IMR-90 (cell line): ENCODE measurements at regions not wholly inside any gene's neighbourhood (a gene's known extent, or its start where the extent isn't known, plus 50 kb on each side); places are given as distances from the start of the nearest gene placed in this dataset.

Experiments used
- ATAC-seq: fragments of 200-7000 bp; cut with Tn5 transposase; 2 replicates; pipeline ENCODE4 v1.9.1; 2020; ENCODE audit warnings: low read depth, mild to moderate bottlenecking, moderate library complexity
- BruUV-seq: library from RNA; stranded (reverse); fragments of 400-500 nt; replicated peaks from 2 replicates; lab custom pipeline; 2021; lab: Mats Ljungman, UMichigan
- CTCF ChIA-PET: fragments of 300-600 bp; formaldehyde crosslinking; extraction: SDS; loops from one replicate; lab custom pipeline; 2021; ENCODE audit warnings: antibody characterized with exemption; lab: Yijun Ruan, JAX
- POLR2A ChIA-PET: fragments of 300-600 bp; sonication (Branson Sonifier 250); formaldehyde crosslinking; loops from one replicate; lab custom pipeline; 2022; ENCODE audit warnings: antibody characterized with exemption; ENCODE audit not compliant: unreplicated experiment; lab: Charles Lee
- DNase-seq: peaks from one replicate; pipeline ENCODE4 v3.0.0; 2013
- H2AFZ ChIP-seq: replicated peaks from 2 replicates; pipeline ENCODE3; 2013; ENCODE audit warnings: low read length, mild to moderate bottlenecking; ENCODE audit not compliant: poor library complexity
- H2AK5ac ChIP-seq: 2 replicates; pipeline ENCODE4 v1.6.1; 2013; ENCODE audit warnings: low read depth, low read length, inconsistent platforms
- H2AK9ac ChIP-seq: replicated peaks from 2 replicates; pipeline ENCODE3; 2013; ENCODE audit warnings: mild to moderate bottlenecking, low read depth, low read length, moderate library complexity; ENCODE audit not compliant: poor library complexity
- H2BK120ac ChIP-seq: 2 replicates; pipeline ENCODE4 v1.6.1; 2013; ENCODE audit warnings: low read depth, low read length, inconsistent platforms
- H2BK15ac ChIP-seq: 3 replicates; pipeline ENCODE4 v1.6.1; 2013; ENCODE audit warnings: low read depth, low read length, inconsistent platforms
- H2BK20ac ChIP-seq: 2 replicates; pipeline ENCODE4 v1.6.1; 2013; ENCODE audit warnings: low read depth, mild to moderate bottlenecking, inconsistent platforms, low read length, moderate library complexity
- H2BK5ac ChIP-seq: 2 replicates; pipeline ENCODE4 v1.6.1; 2013; ENCODE audit warnings: mild to moderate bottlenecking, low read depth, low read length, inconsistent platforms; ENCODE audit not compliant: poor library complexity, severe bottlenecking
- H3K14ac ChIP-seq: replicated peaks from 2 replicates; pipeline ENCODE4 v1.6.1; 2013; ENCODE audit warnings: low read depth, low read length, inconsistent platforms
- H3K18ac ChIP-seq: 2 replicates; pipeline ENCODE4 v1.6.1; 2013; ENCODE audit warnings: low read depth, low read length, control low read depth
- H3K23ac ChIP-seq: 2 replicates; pipeline ENCODE4 v1.6.1; 2013; ENCODE audit warnings: low read depth, low read length, inconsistent platforms
- H3K27ac ChIP-seq: 2 replicates; pipeline ENCODE4 v1.5.1; 2013; ENCODE audit warnings: mild to moderate bottlenecking, control low read depth, low read length; ENCODE audit not compliant: insufficient read depth
- H3K27me3 ChIP-seq: 2 replicates; pipeline ENCODE4 v1.6.1; 2013; ENCODE audit warnings: low read length; ENCODE audit not compliant: control insufficient read depth, insufficient read depth
- H3K36me3 ChIP-seq: 2 replicates; pipeline ENCODE4 v1.6.1; 2013; ENCODE audit warnings: low read length, mixed read lengths; ENCODE audit not compliant: control insufficient read depth, insufficient read depth
- H3K4ac ChIP-seq: 2 replicates; pipeline ENCODE4 v1.6.1; 2013; ENCODE audit warnings: low read depth, low read length, inconsistent platforms
- H3K4me1 ChIP-seq: 2 replicates; pipeline ENCODE4 v1.6.1; 2013; ENCODE audit warnings: low read length, mixed read lengths; ENCODE audit not compliant: control insufficient read depth, insufficient read depth
- H3K4me2 ChIP-seq: 2 replicates; pipeline ENCODE4 v1.6.1; 2013; ENCODE audit warnings: low read depth, mild to moderate bottlenecking, control low read depth, low read length, moderate library complexity
- H3K4me3 ChIP-seq: 2 replicates; pipeline ENCODE4 v1.5.1; 2013; ENCODE audit warnings: low read depth, mild to moderate bottlenecking, control low read depth, low read length, moderate library complexity; ENCODE audit not compliant: insufficient read depth
- H3K56ac ChIP-seq: 2 replicates; pipeline ENCODE4 v1.6.1; 2013; ENCODE audit warnings: low read length, inconsistent platforms; ENCODE audit not compliant: insufficient read depth; ENCODE audit errors: extremely low read depth
- H3K79me1 ChIP-seq, 2 experiments: 2 replicates each; pipeline ENCODE4 v1.6.1; 2013; ENCODE audit warnings: low read length in 2 of 2, inconsistent platforms in 1 of 2, low read depth in 1 of 2
- H3K9ac ChIP-seq: 2 replicates; pipeline ENCODE4 v1.6.1; 2013; ENCODE audit warnings: low read depth, low read length, control low read depth
- H3K9me1 ChIP-seq: 2 replicates; pipeline ENCODE4 v1.6.1; 2013; ENCODE audit warnings: low read length, inconsistent platforms; ENCODE audit not compliant: insufficient read depth
- H3K9me3 ChIP-seq: 2 replicates; pipeline ENCODE4 v1.6.1; 2013; ENCODE audit warnings: low read length; ENCODE audit not compliant: control insufficient read depth, insufficient read depth
- H4K20me1 ChIP-seq: 2 replicates; pipeline ENCODE4 v1.6.1; 2013; ENCODE audit warnings: low read length, inconsistent platforms; ENCODE audit not compliant: insufficient read depth
- H4K5ac ChIP-seq: 2 replicates; pipeline ENCODE4 v1.6.1; 2013; ENCODE audit warnings: mild to moderate bottlenecking, low read depth, low read length, control low read depth
- H4K8ac ChIP-seq, 2 experiments: 2 replicates each; pipeline ENCODE4 v1.6.1; 2013; ENCODE audit warnings: low read depth in 2 of 2, low read length in 2 of 2, control low read depth in 1 of 2, inconsistent platforms in 1 of 2
- H4K91ac ChIP-seq: 2 replicates; pipeline ENCODE4 v1.6.1; 2013; ENCODE audit warnings: low read depth, low read length, inconsistent platforms; ENCODE audit not compliant: insufficient read depth
- CTCF ChIP-seq: conservative IDR thresholded peaks from 2 replicates; pipeline ENCODE4 v1.5.1; 2012; ENCODE audit warnings: mild to moderate bottlenecking, low read depth, low read length, improper control_type of control experiment
- MXI1 ChIP-seq: IDR thresholded peaks from 2 replicates; pipeline ENCODE4 v1.6.1; 2012; ENCODE audit warnings: low read depth, mild to moderate bottlenecking, low read length, moderate library complexity, borderline replicate concordance
- POLR2A ChIP-seq: IDR thresholded peaks from 2 replicates; pipeline ENCODE4 v1.6.1; 2012; ENCODE audit warnings: mild to moderate bottlenecking, low read depth, low read length
- WGBS, 2 experiments: methylation state at CpG; one replicate each; pipeline versions ENCODE4 v1.1.5 to v1.1.7; 2013; ENCODE audit warnings: missing lambda C conversion rate in 2 of 2; ENCODE audit not compliant: insufficient read length in 1 of 2; ENCODE audit errors: extremely low coverage in 2 of 2; 5-methylcytosine and 5-hydroxymethylcytosine counted together
- dilution Hi-C: fragments of 300-500 bp; cut with HindIII; formaldehyde crosslinking; loops from one replicate; pipeline ENCODE4 v1.14.3; 2018; ENCODE audit warnings: low sequenced_read_pairs; ENCODE audit not compliant: unreplicated experiment
- in situ Hi-C: fragments of 300-500 bp; cut with MboI; formaldehyde crosslinking; loops from 3 replicates; pipeline ENCODE4 v1.14.3; 2019; ENCODE audit warnings: low sequenced_read_pairs, inconsistent platforms, mixed read lengths
- intact Hi-C: fragments of 100-400 bp; cut with micrococcal nuclease; formaldehyde crosslinking; loops from 2 replicates; pipeline ENCODE4 v1.10.0; 2022

GRCh38 chr9:7415836-7416235 is 383.7 kb downstream of the DMAC1 start:
- no peak overlapping the region for H2AK5ac ChIP-seq
- H3K27me3 ChIP-seq = no peaks in the 10 kb centered on the region
- H3K4ac ChIP-seq = no peak overlapping the region
- no peak overlapping the region for H3K4me2 ChIP-seq
- no peak overlapping the region for H2BK15ac ChIP-seq
- H3K79me1 ChIP-seq = no peaks in the 10 kb centered on the region
- no peak overlapping the region for H3K9ac ChIP-seq
- no peak overlapping the region for H3K27ac ChIP-seq
- H2BK5ac ChIP-seq = no peak overlapping the region
- no peak overlapping the region for H3K4me3 ChIP-seq
- no peak overlapping the region for H4K5ac ChIP-seq
- peaks cover 1% of the 10 kb centered on the region; the same call in 1 of the 2 replicates for H3K9me3 ChIP-seq
- H3K4me1 ChIP-seq = no peaks in the 10 kb centered on the region
- ATAC-seq (no peak), DNase-seq (no peak)
- H4K8ac ChIP-seq = no peak overlapping the region
- ChIA-PET CTCF (no interaction called here), POLR2A (no interaction called here)
- H3K23ac ChIP-seq = no peak overlapping the region
- dilution Hi-C loops = no loop called here
- H3K18ac ChIP-seq = no peak overlapping the region
- no peaks in the 10 kb centered on the region for H3K9me1 ChIP-seq
- no peak overlapping the region for H3K56ac ChIP-seq
- no CpG with 5 or more reads among the region's 1 CpG for WGBS, 2 experiments
- H4K91ac ChIP-seq = no peak overlapping the region
- no peak overlapping the region for H2BK120ac ChIP-seq
- no peaks in the 10 kb centered on the region for H4K20me1 ChIP-seq
- TF ChIP-seq CTCF = no peak
- TF ChIP-seq POLR2A = no peak
- no peak for TF ChIP-seq MXI1
- intact Hi-C loops = no loop called here
- no peak overlapping the region for H2AFZ ChIP-seq
- in situ Hi-C loops = no loop called here
- no TSS peak for BruUV-seq
- H3K14ac ChIP-seq = no peak overlapping the region
- no peaks in the 10 kb centered on the region for H3K36me3 ChIP-seq
- H2BK20ac ChIP-seq = no peak overlapping the region
- H2AK9ac ChIP-seq = no peak overlapping the region
